HG03045 (cell line): ENCODE measurements at regions not wholly inside any gene's neighbourhood (a gene's known extent, or its start where the extent isn't known, plus 50 kb on each side); places are given as distances from the start of the nearest gene placed in this dataset.

Experiments
- ATAC-seq: cut with Tn5 transposase; IDR thresholded peaks from one replicate; pipeline ENCODE4 v1.9.1; 2021; ENCODE audit warnings: mild to moderate bottlenecking, moderate library complexity; ENCODE audit not compliant: unreplicated experiment

- no peak for ATAC-seq
Observed at GRCh38 chr12:125222876-125223275, 157.6 kb downstream of the AACS start.

- ATAC-seq: no peak
Observed at GRCh38 chr12:125225641-125226040, 160.4 kb downstream of the AACS start.

- no peak for ATAC-seq
Observed at GRCh38 chr12:125228519-125229260, 163.5 kb downstream of the AACS start.

GRCh38 chr12:125229878-125230530 is 164.8 kb downstream of the AACS start:
- no peak for ATAC-seq

- ATAC-seq: no peak
Observed at GRCh38 chr12:125233319-125233718, 168.1 kb downstream of the AACS start.

GRCh38 chr12:125239563-125239962 is 174.3 kb downstream of the AACS start:
- ATAC-seq: no peak

GRCh38 chr12:125240717-125241116 is 175.5 kb downstream of the AACS start:
- no peak for ATAC-seq

GRCh38 chr12:125243811-125244210 is 178.6 kb downstream of the AACS start:
- ATAC-seq: no peak

GRCh38 chr12:125244338-125244737 is 179.1 kb downstream of the AACS start:
- no peak for ATAC-seq

- no peak for ATAC-seq
Observed at GRCh38 chr12:125245581-125246557, 180.6 kb downstream of the AACS start.

GRCh38 chr12:125247477-125247876 is 182.2 kb downstream of the AACS start:
- ATAC-seq: no peak

GRCh38 chr12:125249066-125249824 is 184.0 kb downstream of the AACS start:
- ATAC-seq: no peak

- ATAC-seq: no peak
Observed at GRCh38 chr12:125249932-125250331, 184.7 kb downstream of the AACS start.

GRCh38 chr12:125254236-125254635 is 189.0 kb downstream of the AACS start:
- ATAC-seq: no peak

- ATAC-seq: no peak
Observed at GRCh38 chr12:125254856-125255255, 189.6 kb downstream of the AACS start.

GRCh38 chr12:125255935-125256633 is 190.8 kb downstream of the AACS start:
- no peak for ATAC-seq

GRCh38 chr12:125256634-125256936 is 191.3 kb downstream of the AACS start:
- no peak for ATAC-seq

- ATAC-seq: no peak
Observed at GRCh38 chr12:125259178-125259867, 194.1 kb downstream of the AACS start.

- ATAC-seq: no peak
Observed at GRCh38 chr12:125262851-125263250, 197.6 kb downstream of the AACS start.

GRCh38 chr12:125263385-125263784 is 198.2 kb downstream of the AACS start:
- ATAC-seq: no peak
